Neural cell (in vitro differentiated cells): ENCODE measurements at regions not wholly inside any gene's neighbourhood (a gene's known extent, or its start where the extent isn't known, plus 50 kb on each side); places are given as distances from the start of the nearest gene placed in this dataset.

Experiments
- H2AFZ ChIP-seq: fragments of 200-600, 300-800 bp; sonication (generic), shearing (Covaris generic); 2 replicates; pipeline ENCODE4 v1.6.0; 2014; ENCODE audit warnings: low read depth, mild to moderate bottlenecking, antibody characterized with exemption, low read length, moderate library complexity
- H3F3A ChIP-seq: fragments of 200-600 bp; shearing (Covaris generic); 2 replicates; pipeline ENCODE4 v1.6.1; 2016; ENCODE audit warnings: mild to moderate bottlenecking, moderate library complexity, mixed read lengths, antibody characterized with exemption, low read length; ENCODE audit not compliant: insufficient read depth, poor library complexity, severe bottlenecking
- H3K27ac ChIP-seq: fragments of 200-600, 300-800 bp; sonication (generic), shearing (Covaris generic); 2 replicates; pipeline ENCODE4 v1.5.1; 2014; ENCODE audit warnings: mild to moderate bottlenecking, low read length, moderate library complexity
- H3K27me3 ChIP-seq: fragments of 300-800, 200-600 bp; sonication (generic), shearing (Covaris generic); 2 replicates; pipeline ENCODE4 v1.6.0; 2014; ENCODE audit warnings: mild to moderate bottlenecking, low read depth, low read length, moderate library complexity; ENCODE audit not compliant: insufficient read depth
- H3K36me3 ChIP-seq: fragments of 300-800, 200-600 bp; sonication (generic), shearing (Covaris generic); 2 replicates; pipeline ENCODE4 v1.5.1; 2014; ENCODE audit warnings: mild to moderate bottlenecking, antibody characterized with exemption, low read length, moderate library complexity; ENCODE audit not compliant: insufficient read depth
- H3K4me2 ChIP-seq: fragments of 300-800, 200-600 bp; sonication (generic), shearing (Covaris generic); 2 replicates; pipeline ENCODE4 v1.6.0; 2014; ENCODE audit warnings: mild to moderate bottlenecking, low read length
- H3K4me3 ChIP-seq: fragments of 300-800, 200-600 bp; sonication (generic), shearing (Covaris generic); 2 replicates; pipeline ENCODE4 v1.5.1; 2014; ENCODE audit warnings: mild to moderate bottlenecking, low read length, moderate library complexity
- H3K79me2 ChIP-seq: fragments of 200-600 bp; shearing (Covaris generic); replicated peaks from 2 replicates; pipeline ENCODE4 v1.6.0; 2014; ENCODE audit warnings: mild to moderate bottlenecking, low read length, moderate library complexity; ENCODE audit not compliant: insufficient read depth
- H3K9ac ChIP-seq: fragments of 300-800, 200-600 bp; sonication (generic), shearing (Covaris generic); 2 replicates; pipeline ENCODE4 v1.6.1; 2016; ENCODE audit warnings: mild to moderate bottlenecking, low read length, mixed read lengths
- H3K9me2 ChIP-seq: fragments of 200-600 bp; shearing (Covaris generic); 2 replicates; pipeline ENCODE4 v1.6.1; 2016; ENCODE audit warnings: mild to moderate bottlenecking, low read length, mixed read lengths; ENCODE audit not compliant: insufficient read depth
- H3K9me3 ChIP-seq: fragments of 200-600, 300-800 bp; sonication (generic), shearing (Covaris generic); 2 replicates; pipeline ENCODE4 v1.6.1; 2016; ENCODE audit warnings: mild to moderate bottlenecking, mixed run types, low read length, moderate library complexity, mixed read lengths
- H4K20me1 ChIP-seq: fragments of 200-600 bp; shearing (Covaris generic); 2 replicates; pipeline ENCODE4 v1.6.1; 2016; ENCODE audit warnings: mild to moderate bottlenecking, mixed run types; ENCODE audit not compliant: insufficient read depth
- CTCF ChIP-seq: fragments of 450-650 bp; IDR thresholded peaks from 2 replicates; pipeline ENCODE4 v1.5.1; 2014; ENCODE audit warnings: antibody characterized with exemption, mild to moderate bottlenecking, moderate library complexity; ENCODE audit not compliant: poor library complexity, severe bottlenecking
- EP300 ChIP-seq: fragments of 450-650 bp; conservative IDR thresholded peaks from 2 replicates; pipeline ENCODE4 v1.6.1; 2014; ENCODE audit warnings: antibody characterized with exemption, mild to moderate bottlenecking, moderate library complexity; ENCODE audit not compliant: poor library complexity, severe bottlenecking
- EZH2 ChIP-seq: fragments of 200-600, 300-800 bp; shearing (Covaris generic), sonication (generic); IDR thresholded peaks from 2 replicates; pipeline ENCODE4 v1.6.1; 2014; ENCODE audit warnings: antibody characterized with exemption, low read length, borderline replicate concordance, mild to moderate bottlenecking; ENCODE audit not compliant: insufficient read depth, poor library complexity, severe bottlenecking
- MXI1 ChIP-seq: fragments of 450-650 bp; conservative IDR thresholded peaks from 2 replicates; pipeline ENCODE4 v1.6.1; 2014; ENCODE audit warnings: antibody characterized with exemption, mild to moderate bottlenecking; ENCODE audit not compliant: poor library complexity, severe bottlenecking
- POLR2AphosphoS5 ChIP-seq: IDR thresholded peaks from 2 replicates; pipeline ENCODE4 v1.6.1; 2012
- RAD21 ChIP-seq: fragments of 450-650 bp; conservative IDR thresholded peaks from 2 replicates; pipeline ENCODE4 v1.6.1; 2014; ENCODE audit warnings: antibody characterized with exemption, mild to moderate bottlenecking, moderate library complexity
- REST ChIP-seq: IDR thresholded peaks from 2 replicates; pipeline ENCODE4 v1.6.1; 2012; ENCODE audit warnings: borderline replicate concordance
- SMC3 ChIP-seq: fragments of 450-650 bp; conservative IDR thresholded peaks from 2 replicates; pipeline ENCODE4 v1.6.1; 2014; ENCODE audit warnings: antibody characterized with exemption, mild to moderate bottlenecking, moderate library complexity; ENCODE audit not compliant: poor library complexity
- TAF1 ChIP-seq: IDR thresholded peaks from 2 replicates; pipeline ENCODE4 v1.6.1; 2012; ENCODE audit warnings: low read depth

GRCh38 chr2:84202166-84202565 lies 256.9 kb downstream of the SUCLG1 start:
- H3K4me2 ChIP-seq: no peak overlapping the region
- no peaks in the 10 kb centered on the region for H3K36me3 ChIP-seq
- no peaks in the 10 kb centered on the region for H3K79me2 ChIP-seq
- H3K27ac ChIP-seq: no peak overlapping the region
- no peak overlapping the region for H2AFZ ChIP-seq
- TF ChIP-seq POLR2AphosphoS5 (no peak), SMC3 (no peak), TAF1 (no peak)
- no peaks in the 10 kb centered on the region for H4K20me1 ChIP-seq
- no peaks in the 10 kb centered on the region for H3F3A ChIP-seq
- no peaks in the 10 kb centered on the region for H3K9me3 ChIP-seq
- no peaks in the 10 kb centered on the region for H3K9me2 ChIP-seq
- no peak overlapping the region for H3K4me3 ChIP-seq
- no peak overlapping the region for H3K9ac ChIP-seq
- no peaks in the 10 kb centered on the region for H3K27me3 ChIP-seq

- H3K27me3 ChIP-seq: no peaks in the 10 kb centered on the region
- no peaks in the 10 kb centered on the region for H4K20me1 ChIP-seq
- H3F3A ChIP-seq: no peaks in the 10 kb centered on the region
- H3K36me3 ChIP-seq: no peaks in the 10 kb centered on the region
- H3K27ac ChIP-seq: no peak overlapping the region
- TF ChIP-seq EP300 (no peak), TAF1 (no peak), EZH2 (no peak), RAD21 (no peak), SMC3 (no peak), MXI1 (no peak), POLR2AphosphoS5 (no peak), CTCF (no peak), REST (no peak)
- H3K79me2 ChIP-seq: no peaks in the 10 kb centered on the region
- no peak overlapping the region for H2AFZ ChIP-seq
- H3K9me2 ChIP-seq: no peaks in the 10 kb centered on the region
- no peak overlapping the region for H3K9ac ChIP-seq
- no peak overlapping the region for H3K4me2 ChIP-seq
- H3K4me3 ChIP-seq: no peak overlapping the region
- no peaks in the 10 kb centered on the region for H3K9me3 ChIP-seq
Measured at GRCh38 chr2:84201158-84201557, 257.9 kb downstream of the SUCLG1 start.

GRCh38 chr2:84197901-84198300 lies 261.2 kb downstream of the SUCLG1 start:
- Histone ChIP-seq H3K79me2 (no peaks in the 10 kb centered on the region), H3K27ac (no peak overlapping the region), H3K4me2 (no peak overlapping the region), H3K4me3 (no peak overlapping the region), H3K9me3 (no peaks in the 10 kb centered on the region), H3K36me3 (no peaks in the 10 kb centered on the region), H4K20me1 (no peaks in the 10 kb centered on the region), H3K27me3 (no peaks in the 10 kb centered on the region), H3K9ac (no peak overlapping the region), H2AFZ (no peak overlapping the region), H3K9me2 (no peaks in the 10 kb centered on the region), H3F3A (no peaks in the 10 kb centered on the region)
- no peak for TF ChIP-seq MXI1
- TF ChIP-seq EZH2: no peak
- no peak for TF ChIP-seq REST
- no peak for TF ChIP-seq POLR2AphosphoS5
- TF ChIP-seq SMC3: no peak
